NCI-H524 treated with DMSO at 0.1 percent for 48 hours (cell line): ENCODE measurements at regions not wholly inside any gene's neighbourhood (a gene's known extent, or its start where the extent isn't known, plus 50 kb on each side); places are given as distances from the start of the nearest gene placed in this dataset.
"Not testable (repeated sequence)": the region's sequence is repeated elsewhere in the genome, so short reads cannot be mapped to it uniquely, and the experiment has no call there.

Source experiments
- DNase-seq: peaks from one replicate; lab custom pipeline; 2025; lab: John Stamatoyannopoulos, UW

DNA sequence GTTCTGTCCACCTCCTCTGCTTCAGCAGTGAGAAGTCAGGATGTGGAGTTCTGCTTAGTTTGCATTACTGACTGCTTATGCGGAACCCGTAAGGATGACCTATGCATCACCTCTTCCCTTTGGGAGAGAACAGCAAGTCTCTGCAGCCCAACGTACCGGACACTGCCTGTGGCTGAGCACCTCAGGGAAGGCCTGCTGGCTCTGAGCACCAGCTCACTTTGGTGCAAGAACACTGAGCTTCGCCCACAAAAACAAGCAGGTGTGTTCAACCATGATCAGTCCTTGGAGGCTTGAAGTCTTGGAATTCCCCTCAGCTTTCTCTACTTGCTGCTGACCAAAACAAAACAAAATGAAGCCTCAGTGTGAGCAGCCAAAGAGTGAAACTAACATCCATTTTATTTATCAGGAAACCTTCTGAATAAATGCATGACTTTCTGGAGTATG, 52.7 kb upstream of the NCK2 start:
- DNase-seq, result no peak

- DNase-seq, result no peak
These were observed 54.1 kb upstream of the NCK2 start for GRCh38 chr2:105690566-105690965.

DNA sequence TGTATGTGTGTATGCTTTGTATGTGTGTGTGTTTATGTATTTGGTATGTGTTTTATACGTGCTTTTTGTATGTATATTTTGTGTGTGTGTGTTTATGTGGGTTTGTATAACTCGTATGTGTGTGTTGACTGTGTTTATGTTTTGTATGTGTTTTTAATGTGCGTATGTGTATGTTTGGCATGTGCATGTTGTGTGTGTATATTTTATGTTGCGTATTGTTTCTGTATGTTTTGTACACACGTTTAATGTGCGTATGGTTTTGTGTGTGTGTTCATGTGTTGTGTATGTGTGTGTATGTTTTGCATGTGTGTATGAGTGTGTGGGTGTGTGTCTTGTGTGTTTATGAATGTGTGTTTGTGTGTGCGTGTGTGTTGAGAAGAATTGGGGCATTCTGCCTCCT, 55.2 kb upstream of the NCK2 start:
- DNase-seq, result no peak

DNA sequence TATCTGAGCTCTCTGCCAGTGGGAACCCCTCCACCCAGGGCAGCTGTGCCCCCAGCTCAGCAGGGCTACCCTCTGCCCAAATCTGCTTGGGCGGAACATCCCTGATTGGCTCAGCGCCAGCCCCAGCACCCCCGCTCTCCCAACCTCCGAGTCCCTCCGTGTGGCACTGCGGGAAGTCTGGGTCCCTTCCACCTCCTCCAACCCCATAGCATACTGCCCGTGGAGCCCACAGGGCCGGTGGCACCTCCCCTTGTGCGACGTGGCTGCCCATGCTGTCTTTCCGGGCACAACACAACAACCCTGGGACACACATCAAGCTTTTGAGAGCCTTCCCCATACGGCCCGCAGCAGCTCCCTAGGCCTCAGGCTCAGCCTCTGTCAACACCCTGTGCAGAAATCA, 55.8 kb upstream of the NCK2 start:
- DNase-seq, result no peak

GRCh38 chr2:105686588-105686987, 58.1 kb upstream of the NCK2 start:
- DNase-seq, result no peak

- no peak for DNase-seq
These were observed 61.7 kb upstream of the NCK2 start for GRCh38 chr2:105683011-105683492.

DNA sequence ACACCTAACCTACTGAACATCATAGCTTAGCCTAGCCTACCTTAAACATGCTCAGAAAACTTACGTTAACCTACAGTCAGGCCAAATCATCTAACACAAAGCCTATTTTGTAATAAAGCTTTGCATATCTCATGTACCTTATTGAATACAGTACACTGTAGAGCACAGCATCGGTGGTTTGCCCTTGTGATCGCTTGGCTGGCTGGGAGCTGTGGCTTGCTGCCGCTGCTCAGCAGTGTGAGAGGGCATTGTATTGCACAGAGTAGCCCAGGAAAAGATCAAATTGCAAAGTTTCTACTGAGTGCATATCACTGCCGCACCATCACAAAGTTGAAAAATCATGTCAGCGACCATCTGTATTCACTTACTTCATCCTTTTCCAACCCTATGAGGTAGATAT, 62.3 kb upstream of the NCK2 start:
- DNase-seq, result no peak

DNA sequence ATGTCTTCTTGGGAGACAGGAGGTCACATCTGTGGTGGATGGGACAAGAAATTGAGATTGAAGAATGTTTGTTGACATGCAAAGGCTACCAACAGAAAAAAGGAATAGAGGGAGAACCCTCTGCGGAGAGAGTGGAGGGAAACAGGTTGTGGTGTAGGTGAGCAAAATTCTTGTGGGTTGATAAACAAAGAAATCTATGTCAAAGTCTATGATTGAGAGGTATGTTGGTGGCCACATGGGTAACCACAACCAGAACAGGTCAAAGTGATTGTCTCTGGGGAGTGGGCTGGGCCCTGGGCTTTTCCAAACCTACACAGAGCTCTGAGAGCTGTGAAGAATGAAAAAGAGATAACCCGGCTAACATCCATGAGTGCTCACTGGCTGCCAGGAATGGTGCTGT, 62.8 kb upstream of the NCK2 start:
- DNase-seq, result no peak

DNA sequence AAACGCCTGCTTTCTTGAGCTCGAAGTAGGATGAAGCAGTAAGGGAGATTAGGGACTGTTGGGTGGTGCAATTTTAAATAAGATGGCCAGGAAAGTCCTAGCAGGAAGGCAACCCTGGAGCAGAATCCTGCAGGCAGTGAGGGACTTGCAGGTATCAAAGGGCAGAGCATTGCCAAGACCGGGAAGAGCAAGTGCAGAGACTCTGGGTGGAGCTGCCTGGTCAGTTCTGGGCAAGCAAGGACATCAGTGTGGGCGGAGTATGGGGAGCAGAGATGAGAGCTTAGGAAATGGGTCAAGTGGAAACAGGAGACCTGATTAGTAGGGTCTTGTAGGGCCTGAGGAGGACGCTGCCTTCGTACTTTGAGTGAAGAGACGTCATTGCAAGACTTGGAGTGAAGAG, 64.4 kb upstream of the NCK2 start:
- no peak for DNase-seq

- DNase-seq, result no peak
These were observed 66.4 kb upstream of the NCK2 start for GRCh38 chr2:105678346-105678745.

DNA sequence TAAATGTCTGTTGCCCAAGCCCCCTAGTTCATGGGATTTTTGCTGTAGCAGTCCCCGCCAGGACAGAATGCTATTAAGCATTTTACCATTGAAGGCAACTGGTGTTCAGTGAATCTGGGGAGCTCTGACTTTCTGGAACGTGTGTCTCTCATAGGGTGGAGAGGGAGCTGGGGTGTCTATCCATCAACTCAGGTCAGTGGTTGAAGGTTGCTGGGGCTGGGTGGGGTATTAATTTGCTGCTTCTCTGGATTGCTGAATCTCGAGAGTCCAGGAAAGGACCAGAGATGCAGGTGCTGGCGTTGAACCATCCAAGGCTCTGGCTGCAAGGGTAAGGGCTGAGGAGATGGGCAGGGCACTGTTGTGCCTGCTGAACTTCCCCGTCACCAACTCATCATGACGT, 66.8 kb upstream of the NCK2 start:
- DNase-seq, result no peak

DNA sequence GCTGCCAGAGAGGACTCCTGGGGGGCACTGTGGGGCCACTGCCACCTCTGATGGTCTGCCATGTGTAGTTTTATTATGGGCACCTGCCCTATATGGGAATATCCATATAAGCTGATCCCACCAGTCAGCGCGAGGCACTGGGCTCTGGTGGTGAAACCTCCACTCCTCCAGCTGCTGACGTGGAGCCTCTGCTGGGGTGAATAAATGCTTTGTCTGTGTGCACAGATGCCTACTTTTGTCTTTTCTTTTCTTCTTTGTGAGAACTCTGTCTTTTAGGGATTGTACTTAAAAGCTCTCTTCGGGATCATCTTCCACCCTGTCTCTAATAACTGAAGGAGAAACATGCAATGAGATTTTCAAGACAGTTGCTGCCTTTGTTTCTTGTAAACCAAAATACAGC, 68.9 kb upstream of the NCK2 start:
- DNase-seq, result no peak

- no peak for DNase-seq
These were observed 69.7 kb upstream of the NCK2 start for GRCh38 chr2:105674859-105675541.

GRCh38 chr2:105674401-105674800, 70.3 kb upstream of the NCK2 start:
- no peak for DNase-seq

- DNase-seq, result no peak
These were observed 73.6 kb upstream of the NCK2 start for GRCh38 chr2:105671156-105671555.

DNA sequence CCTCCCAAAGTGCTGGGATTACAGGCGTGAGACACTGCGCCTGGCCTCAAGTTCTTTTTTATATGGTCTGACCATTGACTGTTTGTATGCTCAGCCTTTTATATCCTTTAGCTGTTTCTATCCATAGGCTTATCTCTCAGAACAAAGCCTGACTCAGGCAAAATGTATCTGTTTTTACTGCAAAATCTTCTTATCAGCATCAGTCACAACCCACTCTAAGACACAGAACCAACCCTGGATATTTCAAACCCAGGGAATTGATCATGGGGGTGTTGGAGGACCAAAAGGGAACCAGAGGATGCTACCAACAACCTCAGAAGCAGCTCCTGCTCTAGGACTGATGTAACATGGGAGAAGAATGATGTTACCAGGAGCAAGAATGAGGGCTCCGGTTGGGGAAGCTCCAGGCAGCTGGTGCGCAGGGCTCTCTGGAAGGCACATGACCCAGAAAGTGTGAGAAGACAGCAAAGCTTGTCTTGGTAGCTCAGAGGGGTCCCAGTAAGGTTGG, 75.3 kb upstream of the NCK2 start:
- DNase-seq, result no peak

DNA sequence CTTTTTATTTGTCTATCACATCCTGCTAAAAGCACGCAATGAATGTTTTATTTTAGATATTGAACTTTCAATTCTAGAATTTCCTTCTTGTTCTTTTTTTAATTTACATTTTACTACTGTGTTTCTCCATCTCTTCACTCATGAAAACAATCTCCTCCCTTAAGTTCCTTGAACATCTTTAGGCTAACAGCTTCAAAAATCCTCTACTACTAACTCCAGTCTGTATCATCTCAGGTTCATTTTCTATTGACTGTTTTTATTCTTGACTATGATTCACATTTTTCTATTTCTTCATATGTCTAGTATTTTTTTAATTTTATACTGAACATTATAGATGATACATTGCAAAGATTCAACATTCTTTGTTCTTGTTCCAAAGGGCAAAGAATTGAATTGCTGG, 79.2 kb upstream of the NCK2 start:
- no peak for DNase-seq

- DNase-seq, result no peak
These were observed 84.2 kb upstream of the NCK2 start for GRCh38 chr2:105660489-105660888.

DNA sequence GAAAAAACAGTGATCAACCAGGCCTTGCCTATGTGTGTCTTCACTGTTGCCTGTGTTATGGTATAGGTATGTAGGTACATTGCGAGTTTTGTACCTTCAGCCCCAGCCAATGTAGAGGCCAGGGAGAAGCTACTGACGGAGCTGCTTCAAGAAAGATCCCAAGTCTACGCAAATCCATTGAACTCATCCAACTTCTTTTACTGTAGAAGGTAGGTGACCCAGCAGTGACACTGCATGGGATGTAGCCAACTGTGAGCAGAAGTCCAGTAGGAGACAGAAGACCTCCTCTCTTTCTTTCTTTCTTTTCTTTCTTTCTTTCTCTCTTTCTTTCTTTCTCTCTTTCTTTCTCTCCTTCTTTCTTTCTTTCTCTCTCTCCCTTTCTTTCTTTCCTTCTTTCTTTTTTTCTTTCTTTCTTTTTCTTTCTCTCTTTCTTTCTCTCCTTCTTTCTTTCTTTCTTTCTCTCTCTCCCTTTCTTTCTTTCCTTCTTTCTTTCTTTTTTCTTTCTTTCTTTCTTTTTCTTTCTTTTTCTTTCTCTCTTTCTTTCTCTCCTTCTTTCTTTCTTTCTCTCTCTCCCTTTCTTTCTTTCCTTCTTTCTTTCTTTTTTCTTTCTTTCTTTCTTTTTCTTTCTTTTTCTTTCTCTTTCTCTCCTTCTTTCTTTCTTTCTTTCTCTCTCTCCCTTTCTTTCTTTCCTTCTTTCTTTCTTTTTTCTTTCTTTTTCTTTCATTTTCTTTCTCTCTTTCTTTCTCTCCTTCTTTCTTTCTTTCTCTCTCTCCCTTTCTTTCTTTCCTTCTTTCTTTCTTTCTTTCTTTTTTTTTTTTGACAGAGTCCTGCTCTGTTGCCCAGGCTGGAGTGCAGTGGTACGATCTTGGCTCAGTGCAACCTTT, 88.7 kb upstream of the NCK2 start:
- not testable (repeated sequence) for DNase-seq

DNA sequence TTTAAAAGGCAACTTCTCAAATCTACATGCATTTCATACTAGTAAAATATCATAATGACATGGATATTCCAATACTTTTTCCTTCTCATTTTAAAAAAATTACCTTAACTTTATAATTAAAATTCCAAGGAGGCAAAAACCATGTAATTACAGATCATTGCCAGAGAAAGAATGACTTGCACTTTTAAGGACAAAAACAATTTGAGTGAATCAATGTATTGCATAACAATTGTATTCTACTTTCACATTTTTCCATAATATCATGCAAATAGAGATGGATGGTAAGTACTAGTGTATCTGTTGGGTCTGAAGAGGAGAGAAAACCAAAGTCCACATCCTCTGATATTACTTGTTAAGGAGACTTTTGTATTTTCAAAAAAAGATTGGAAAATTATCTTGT, 89.5 kb upstream of the NCK2 start:
- no peak for DNase-seq

GRCh38 chr2:105654474-105655004, 90.2 kb upstream of the NCK2 start:
- no peak for DNase-seq

GRCh38 chr2:105653302-105653701, 91.4 kb upstream of the NCK2 start:
- no peak for DNase-seq
